Natural killer cell (primary cell): ENCODE measurements at regions not wholly inside any gene's neighbourhood (a gene's known extent, or its start where the extent isn't known, plus 50 kb on each side); places are given as distances from the start of the nearest gene placed in this dataset.
A peak's percentile ranks its signal among the peaks of the same experiment; 100 is the strongest.

ENCODE experiments used
- ATAC-seq, 3 donors: fragments of 150-1000 bp in 2 of 3; fragments of 200-7000 bp in 1 of 3; cut with Tn5 transposase; 1 replicate in 1 of 3; 2 replicates in 2 of 3; pipeline ENCODE4 v1.10.0; 2021; ENCODE audit warnings: mild to moderate bottlenecking in 2 of 3, moderate library complexity in 2 of 3
- DNase-seq, 2 donors: peaks; one replicate each; pipeline versions ENCODE4 v3.0.0 to v3.0.0-alpha.2; 2013 to 2021; ENCODE audit warnings: mixed read lengths in 1 of 2
- H3K27ac ChIP-seq: one replicate; pipeline ENCODE4 v1.5.1; 2013; ENCODE audit warnings: mild to moderate bottlenecking, low read length
- H3K27me3 ChIP-seq: one replicate; pipeline ENCODE4 v1.6.1; 2013; ENCODE audit warnings: low read length; ENCODE audit not compliant: control insufficient read depth, insufficient read depth
- H3K36me3 ChIP-seq: one replicate; pipeline ENCODE4 v1.6.1; 2013; ENCODE audit warnings: low read length; ENCODE audit not compliant: control insufficient read depth, insufficient read depth
- H3K4me1 ChIP-seq: one replicate; pipeline ENCODE4 v1.6.1; 2013; ENCODE audit warnings: low read length; ENCODE audit not compliant: control insufficient read depth, insufficient read depth
- H3K4me3 ChIP-seq: one replicate; pipeline ENCODE4 v1.5.1; 2013; ENCODE audit warnings: low read length
- H3K9me3 ChIP-seq: one replicate; pipeline ENCODE4 v1.6.1; 2013; ENCODE audit warnings: low read length; ENCODE audit not compliant: control insufficient read depth, insufficient read depth
- H3K27ac Mint-ChIP-seq, 2 donors: one replicate each; pipeline ENCODE4 v1.8.0; 2022; ENCODE audit warnings: mild to moderate bottlenecking in 2 of 2, mixed read lengths in 2 of 2, moderate library complexity in 1 of 2
- H3K27me3 Mint-ChIP-seq, 2 donors: one replicate each; pipeline ENCODE4 v1.8.0; 2022; ENCODE audit warnings: low read depth in 2 of 2, mixed read lengths in 2 of 2
- H3K36me3 Mint-ChIP-seq: one replicate; pipeline ENCODE4 v1.8.0; 2022; ENCODE audit warnings: mixed read lengths
- H3K4me1 Mint-ChIP-seq, 2 donors: one replicate each; pipeline ENCODE4 v1.8.0; 2022; ENCODE audit warnings: mixed read lengths in 2 of 2
- H3K4me3 Mint-ChIP-seq: one replicate; pipeline ENCODE4 v1.8.0; 2022; ENCODE audit warnings: mild to moderate bottlenecking, moderate library complexity, mixed read lengths
- H3K9me3 Mint-ChIP-seq, 2 donors: one replicate each; pipeline ENCODE4 v1.8.0; 2022; ENCODE audit warnings: mixed read lengths in 2 of 2
- CTCF ChIP-seq: fragments of 200-600 bp; IDR thresholded peaks from one replicate; pipeline ENCODE4 v1.8.0; 2022; ENCODE audit warnings: antibody characterized with exemption
- WGBS: methylation state at CpG from one replicate; pipeline ENCODE4 v1.1.7; 2013; ENCODE audit warnings: missing lambda C conversion rate; ENCODE audit not compliant: insufficient coverage; 5-methylcytosine and 5-hydroxymethylcytosine counted together
- intact Hi-C: fragments of 100-400 bp; cut with micrococcal nuclease; formaldehyde crosslinking; loops from one replicate; pipeline ENCODE4 v1.14.2; 2022

GRCh38 chr2:37855283-37856041 lies 69.6 kb upstream of the RMDN2 start:
- Histone ChIP-seq H3K27me3 (no peaks in the 10 kb centered on the region), H3K36me3 (no peaks in the 10 kb centered on the region), H3K27ac (no peak overlapping the region), H3K4me3 (no peak overlapping the region), H3K4me1 (peaks cover 29% of the 10 kb centered on the region), H3K9me3 (no peaks in the 10 kb centered on the region)
- DNase-seq (no peak), ATAC-seq (no peak)
- H3K4me3 Mint-ChIP-seq, result no peak overlapping the region
- peak overlapping the region in 1 of 2 donors; percentile 4 for H3K27ac Mint-ChIP-seq
- H3K36me3 Mint-ChIP-seq, result no peaks in the 10 kb centered on the region
- H3K27me3 Mint-ChIP-seq, result peaks cover 0 to 7% of the 10 kb centered on the region in 2 donors
- H3K4me1 Mint-ChIP-seq, result peaks cover 14 to 26% of the 10 kb centered on the region in 2 donors
- peaks cover 2 to 3% of the 10 kb centered on the region in 2 donors for H3K9me3 Mint-ChIP-seq
- WGBS, result 40% methylated on average over 13 of the region's 13 CpGs
- intact Hi-C loops, result no loop called here
- TF ChIP-seq CTCF, result no peak

- Histone ChIP-seq H3K4me1 (peaks cover 21% of the 10 kb centered on the region), H3K27me3 (no peaks in the 10 kb centered on the region), H3K4me3 (no peak overlapping the region), H3K36me3 (no peaks in the 10 kb centered on the region), H3K9me3 (no peaks in the 10 kb centered on the region), H3K27ac (no peak overlapping the region)
- TF ChIP-seq CTCF, result no peak
- 46% methylated on average over 7 of the region's 7 CpGs for WGBS
- no peak for DNase-seq
- Mint-ChIP-seq H3K27me3 (peaks cover 0 to 7% of the 10 kb centered on the region in 2 donors), H3K4me1 (peaks cover 11 to 23% of the 10 kb centered on the region in 2 donors), H3K27ac (no peak overlapping the region), H3K36me3 (no peaks in the 10 kb centered on the region), H3K4me3 (no peak overlapping the region), H3K9me3 (peaks cover 2 to 3% of the 10 kb centered on the region in 2 donors)
- intact Hi-C loops, result no loop called here
- no peak for ATAC-seq
These were observed 68.9 kb upstream of the RMDN2 start for GRCh38 chr2:37856101-37856751.

- intact Hi-C loops, result no loop called here
- no peak overlapping the region for H3K27ac ChIP-seq
- peaks cover 13% of the 10 kb centered on the region for H3K4me1 ChIP-seq
- Mint-ChIP-seq H3K27ac (no peak overlapping the region), H3K9me3 (peaks cover 2 to 3% of the 10 kb centered on the region in 2 donors), H3K4me3 (no peak overlapping the region), H3K36me3 (no peaks in the 10 kb centered on the region), H3K4me1 (peaks cover 0 to 13% of the 10 kb centered on the region in 2 donors), H3K27me3 (peaks cover 13 to 16% of the 10 kb centered on the region in 2 donors)
- H3K36me3 ChIP-seq, result no peaks in the 10 kb centered on the region
- no peak for TF ChIP-seq CTCF
- 92% methylated on average over 11 of the region's 11 CpGs for WGBS
- ATAC-seq (no peak), DNase-seq (no peak)
- H3K4me3 ChIP-seq, result no peak overlapping the region
- H3K9me3 ChIP-seq, result no peaks in the 10 kb centered on the region
- H3K27me3 ChIP-seq, result no peaks in the 10 kb centered on the region
These were observed 67.3 kb upstream of the RMDN2 start for GRCh38 chr2:37857575-37858399.
